ENCODE measurements at regions not wholly inside any gene's neighbourhood (a gene's known extent, or its start where the extent isn't known, plus 50 kb on each side); places are given as distances from the start of the nearest gene placed in this dataset.
"Not testable (repeated sequence)": the region's sequence is repeated elsewhere in the genome, so short reads cannot be mapped to it uniquely, and the experiment has no call there.

- Histone ChIP-seq H3K4me3 (ENCODE audit: low read length in 2 of 2) (no peak overlapping the region), H3K27ac (ENCODE audit: low read depth in 1 of 2, low read length in 2 of 2) (no peak overlapping the region), H3K4me1 (ENCODE audit: control insufficient read depth in 1 of 2, insufficient read depth in 2 of 2, low read length in 2 of 2) (no peaks in the 10 kb centered on the region), H3K9me3 (ENCODE audit: control insufficient read depth, low read length) (no peaks in the 10 kb centered on the region), H3K36me3 (ENCODE audit: control insufficient read depth in 1 of 2, insufficient read depth in 2 of 2, low read length in 1 of 2) (no peaks in the 10 kb centered on the region), H3K27me3 (ENCODE audit: control insufficient read depth in 1 of 2, insufficient read depth in 2 of 2, low read length in 1 of 2) (no peaks in the 10 kb centered on the region)
- intact Hi-C loops (cut with DNase I) = loop anchor here in 1 of 2 donors (2.0 kb wide), 1 partner anchor 31 kb away; no protein-coding TSS in a partner anchor
- no peak for ATAC-seq (ENCODE audit: low FRiP score)
- WGBS, 2 donors = 78 to 86% methylated on average over 7 to 8 of the region's 8 CpGs
- no peak for DNase-seq
Measured at GRCh38 chr1:29626066-29626465, 389.7 kb downstream of the PTPRU start.

GRCh38 chr1:29625084-29625420 lies 388.7 kb downstream of the PTPRU start:
- no peak for DNase-seq
- Histone ChIP-seq H3K36me3 (ENCODE audit: control insufficient read depth in 1 of 2, insufficient read depth in 2 of 2, low read length in 1 of 2) (no peaks in the 10 kb centered on the region), H3K27ac (ENCODE audit: low read depth in 1 of 2, low read length in 2 of 2) (no peak overlapping the region), H3K4me1 (ENCODE audit: control insufficient read depth in 1 of 2, insufficient read depth in 2 of 2, low read length in 2 of 2) (no peaks in the 10 kb centered on the region), H3K9me3 (ENCODE audit: control insufficient read depth, low read length) (no peaks in the 10 kb centered on the region), H3K4me3 (ENCODE audit: low read length in 2 of 2) (no peak overlapping the region), H3K27me3 (ENCODE audit: control insufficient read depth in 1 of 2, insufficient read depth in 2 of 2, low read length in 1 of 2) (no peaks in the 10 kb centered on the region)
- intact Hi-C loops (cut with DNase I) = no loop called here
- no peak for ATAC-seq (ENCODE audit: low FRiP score)
- WGBS, 2 donors = 93 to 100% methylated on average over 1 of the region's 1 CpG

GRCh38 chr1:29624320-29625083 lies 388.2 kb downstream of the PTPRU start:
- Histone ChIP-seq H3K27me3 (ENCODE audit: control insufficient read depth in 1 of 2, insufficient read depth in 2 of 2, low read length in 1 of 2) (no peaks in the 10 kb centered on the region), H3K36me3 (ENCODE audit: control insufficient read depth in 1 of 2, insufficient read depth in 2 of 2, low read length in 1 of 2) (no peaks in the 10 kb centered on the region), H3K27ac (ENCODE audit: low read depth in 1 of 2, low read length in 2 of 2) (no peak overlapping the region), H3K9me3 (ENCODE audit: control insufficient read depth, low read length) (no peaks in the 10 kb centered on the region), H3K4me1 (ENCODE audit: control insufficient read depth in 1 of 2, insufficient read depth in 2 of 2, low read length in 2 of 2) (no peaks in the 10 kb centered on the region), H3K4me3 (ENCODE audit: low read length in 2 of 2) (no peak overlapping the region)
- ATAC-seq (ENCODE audit: low FRiP score) (no peak), DNase-seq (no peak)
- intact Hi-C loops (cut with DNase I) = no loop called here
- WGBS, 2 donors = 87 to 90% methylated on average over 9 of the region's 9 CpGs

- Histone ChIP-seq H3K4me3 (ENCODE audit: low read length in 2 of 2) (no peak overlapping the region), H3K36me3 (ENCODE audit: control insufficient read depth in 1 of 2, insufficient read depth in 2 of 2, low read length in 1 of 2) (no peaks in the 10 kb centered on the region), H3K27ac (ENCODE audit: low read depth in 1 of 2, low read length in 2 of 2) (no peak overlapping the region), H3K9me3 (ENCODE audit: control insufficient read depth, low read length) (no peaks in the 10 kb centered on the region), H3K27me3 (ENCODE audit: control insufficient read depth in 1 of 2, insufficient read depth in 2 of 2, low read length in 1 of 2) (no peaks in the 10 kb centered on the region), H3K4me1 (ENCODE audit: control insufficient read depth in 1 of 2, insufficient read depth in 2 of 2, low read length in 2 of 2) (no peaks in the 10 kb centered on the region)
- WGBS, 2 donors = 91 to 92% methylated on average over 7 of the region's 7 CpGs
- DNase-seq (no peak), ATAC-seq (ENCODE audit: low FRiP score) (no peak)
- intact Hi-C loops (cut with DNase I) = no loop called here
Measured at GRCh38 chr1:29623501-29623900, 387.2 kb downstream of the PTPRU start.

- no peaks in the 10 kb centered on the region for H3K36me3 ChIP-seq (ENCODE audit: control insufficient read depth in 1 of 2, insufficient read depth in 2 of 2, low read length in 1 of 2)
- H3K27me3 ChIP-seq (ENCODE audit: control insufficient read depth in 1 of 2, insufficient read depth in 2 of 2, low read length in 1 of 2) = no peaks in the 10 kb centered on the region
- H3K27ac ChIP-seq (ENCODE audit: low read depth in 1 of 2, low read length in 2 of 2) = no peak overlapping the region
- WGBS, 2 donors = 82 to 86% methylated on average over 11 of the region's 11 CpGs
- H3K4me3 ChIP-seq (ENCODE audit: low read length in 2 of 2) = no peak overlapping the region
- H3K4me1 ChIP-seq (ENCODE audit: control insufficient read depth in 1 of 2, insufficient read depth in 2 of 2, low read length in 2 of 2) = no peaks in the 10 kb centered on the region
- ATAC-seq (ENCODE audit: low FRiP score) (no peak), DNase-seq (no peak)
- H3K9me3 ChIP-seq (ENCODE audit: control insufficient read depth, low read length) = no peaks in the 10 kb centered on the region
- intact Hi-C loops (cut with DNase I) = no loop called here
Measured at GRCh38 chr1:29621826-29622435, 385.6 kb downstream of the PTPRU start.

- ATAC-seq (ENCODE audit: low FRiP score) (no peak), DNase-seq (no peak)
- WGBS, 2 donors = 66 to 72% methylated on average over 7 of the region's 7 CpGs
- intact Hi-C loops (cut with DNase I) = no loop called here
- Histone ChIP-seq H3K4me1 (ENCODE audit: control insufficient read depth in 1 of 2, insufficient read depth in 2 of 2, low read length in 2 of 2) (no peaks in the 10 kb centered on the region), H3K4me3 (ENCODE audit: low read length in 2 of 2) (no peak overlapping the region), H3K36me3 (ENCODE audit: control insufficient read depth in 1 of 2, insufficient read depth in 2 of 2, low read length in 1 of 2) (no peaks in the 10 kb centered on the region), H3K9me3 (ENCODE audit: control insufficient read depth, low read length) (no peaks in the 10 kb centered on the region), H3K27ac (ENCODE audit: low read depth in 1 of 2, low read length in 2 of 2) (no peak overlapping the region), H3K27me3 (ENCODE audit: control insufficient read depth in 1 of 2, insufficient read depth in 2 of 2, low read length in 1 of 2) (no peaks in the 10 kb centered on the region)
Measured at GRCh38 chr1:29620631-29621030, 384.3 kb downstream of the PTPRU start.

- DNase-seq (no peak), ATAC-seq (ENCODE audit: low FRiP score) (no peak)
- H3K27me3 ChIP-seq (ENCODE audit: control insufficient read depth in 1 of 2, insufficient read depth in 2 of 2, low read length in 1 of 2) = no peaks in the 10 kb centered on the region
- no peak overlapping the region for H3K4me3 ChIP-seq (ENCODE audit: low read length in 2 of 2)
- no peaks in the 10 kb centered on the region for H3K36me3 ChIP-seq (ENCODE audit: control insufficient read depth in 1 of 2, insufficient read depth in 2 of 2, low read length in 1 of 2)
- intact Hi-C loops (cut with DNase I) = no loop called here
- H3K9me3 ChIP-seq (ENCODE audit: control insufficient read depth, low read length) = no peaks in the 10 kb centered on the region
- H3K27ac ChIP-seq (ENCODE audit: low read depth in 1 of 2, low read length in 2 of 2) = no peak overlapping the region
- H3K4me1 ChIP-seq (ENCODE audit: control insufficient read depth in 1 of 2, insufficient read depth in 2 of 2, low read length in 2 of 2) = no peaks in the 10 kb centered on the region
Measured at GRCh38 chr1:29607236-29607635, 370.9 kb downstream of the PTPRU start.

GRCh38 chr1:29604796-29605195 lies 368.5 kb downstream of the PTPRU start:
- intact Hi-C loops (cut with DNase I); H3K4me3 ChIP-seq (ENCODE audit: low read length in 2 of 2); H3K4me1 ChIP-seq (ENCODE audit: control insufficient read depth in 1 of 2, insufficient read depth in 2 of 2, low read length in 2 of 2); H3K27ac ChIP-seq (ENCODE audit: low read depth in 1 of 2, low read length in 2 of 2); H3K36me3 ChIP-seq (ENCODE audit: control insufficient read depth in 1 of 2, insufficient read depth in 2 of 2, low read length in 1 of 2); DNase-seq; ATAC-seq (ENCODE audit: low FRiP score); H3K9me3 ChIP-seq (ENCODE audit: control insufficient read depth, low read length); H3K27me3 ChIP-seq (ENCODE audit: control insufficient read depth in 1 of 2, insufficient read depth in 2 of 2, low read length in 1 of 2): not testable (repeated sequence)
- WGBS, 2 donors = 88 to 91% methylated on average over 7 of the region's 7 CpGs

- no peak for ATAC-seq (ENCODE audit: low FRiP score)
- no peaks in the 10 kb centered on the region for H3K36me3 ChIP-seq (ENCODE audit: control insufficient read depth in 1 of 2, insufficient read depth in 2 of 2, low read length in 1 of 2)
Measured at GRCh38 chr1:29603622-29604021, 367.3 kb downstream of the PTPRU start.

More at GRCh38 chr1:29603622-29604021, 367.3 kb downstream of the PTPRU start:
- DNase-seq = no peak
- no peak overlapping the region for H3K27ac ChIP-seq (ENCODE audit: low read depth in 1 of 2, low read length in 2 of 2)
- no peaks in the 10 kb centered on the region for H3K4me1 ChIP-seq (ENCODE audit: control insufficient read depth in 1 of 2, insufficient read depth in 2 of 2, low read length in 2 of 2)
- no peaks in the 10 kb centered on the region for H3K27me3 ChIP-seq (ENCODE audit: control insufficient read depth in 1 of 2, insufficient read depth in 2 of 2, low read length in 1 of 2)
- no peaks in the 10 kb centered on the region for H3K9me3 ChIP-seq (ENCODE audit: control insufficient read depth, low read length)
- intact Hi-C loops (cut with DNase I) = no loop called here
- 79 to 85% methylated on average over 2 of the region's 2 CpGs for WGBS, 2 donors
- no peak overlapping the region for H3K4me3 ChIP-seq (ENCODE audit: low read length in 2 of 2)

All from aorta (tissue), 5 donors.